ENCODE measurements at regions not wholly inside any gene's neighbourhood (a gene's known extent, or its start where the extent isn't known, plus 50 kb on each side); places are given as distances from the start of the nearest gene placed in this dataset.

DNA sequence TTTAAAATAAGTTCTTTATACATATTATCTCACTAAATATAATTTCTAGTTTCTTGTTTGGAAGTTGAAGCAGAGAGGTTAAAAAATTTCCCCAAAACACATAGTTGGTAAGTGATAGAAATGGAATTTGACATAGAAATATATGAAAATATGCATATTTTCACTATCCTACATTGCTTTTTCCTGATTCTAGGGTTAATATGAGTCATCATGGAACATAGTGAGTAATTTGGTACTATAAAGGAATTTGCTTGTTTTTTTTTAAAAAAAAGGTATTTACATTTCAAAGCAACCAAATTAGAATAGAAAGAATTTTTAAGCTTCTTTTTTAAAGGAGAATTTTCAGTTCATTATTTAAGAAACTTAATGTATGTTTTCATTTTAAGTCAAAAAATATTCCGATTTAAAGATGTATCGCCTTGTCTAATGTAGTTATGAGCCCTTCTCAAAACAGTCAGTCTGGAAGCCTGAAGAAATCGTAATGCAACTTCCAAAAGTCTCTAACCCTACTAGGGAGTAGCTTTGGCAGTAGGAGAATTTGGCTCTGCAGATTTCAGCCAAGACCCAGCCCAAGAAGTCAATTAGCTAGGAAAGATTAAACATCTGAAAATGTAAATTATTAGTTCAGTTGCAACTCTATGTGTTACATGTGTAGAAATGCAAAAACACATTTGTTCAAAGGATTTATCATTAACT lies 147.3 kb downstream of the RDH14 start:
- TF ChIP-seq POLR2A (IDR thresholded peaks at IDR 0.05) = no peak
- TF ChIP-seq, protein P1, sequence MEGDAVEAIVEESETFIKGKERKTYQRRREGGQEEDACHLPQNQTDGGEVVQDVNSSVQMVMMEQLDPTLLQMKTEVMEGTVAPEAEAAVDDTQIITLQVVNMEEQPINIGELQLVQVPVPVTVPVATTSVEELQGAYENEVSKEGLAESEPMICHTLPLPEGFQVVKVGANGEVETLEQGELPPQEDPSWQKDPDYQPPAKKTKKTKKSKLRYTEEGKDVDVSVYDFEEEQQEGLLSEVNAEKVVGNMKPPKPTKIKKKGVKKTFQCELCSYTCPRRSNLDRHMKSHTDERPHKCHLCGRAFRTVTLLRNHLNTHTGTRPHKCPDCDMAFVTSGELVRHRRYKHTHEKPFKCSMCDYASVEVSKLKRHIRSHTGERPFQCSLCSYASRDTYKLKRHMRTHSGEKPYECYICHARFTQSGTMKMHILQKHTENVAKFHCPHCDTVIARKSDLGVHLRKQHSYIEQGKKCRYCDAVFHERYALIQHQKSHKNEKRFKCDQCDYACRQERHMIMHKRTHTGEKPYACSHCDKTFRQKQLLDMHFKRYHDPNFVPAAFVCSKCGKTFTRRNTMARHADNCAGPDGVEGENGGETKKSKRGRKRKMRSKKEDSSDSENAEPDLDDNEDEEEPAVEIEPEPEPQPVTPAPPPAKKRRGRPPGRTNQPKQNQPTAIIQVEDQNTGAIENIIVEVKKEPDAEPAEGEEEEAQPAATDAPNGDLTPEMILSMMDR (IDR thresholded peaks at IDR 0.05 in 8 of 11, conservative IDR thresholded peaks at IDR 0.05 in 3 of 11) = no peak

Measured in spleen (tissue), 7 donors.